NCI-H446 (cell line): ENCODE measurements at regions not wholly inside any gene's neighbourhood (a gene's known extent, or its start where the extent isn't known, plus 50 kb on each side); places are given as distances from the start of the nearest gene placed in this dataset.
A peak's percentile ranks its signal among the peaks of the same experiment; 100 is the strongest.

Source experiments
- DNase-seq, 2 experiments: peaks; one replicate each; lab custom pipeline; 2025; lab: John Stamatoyannopoulos, UW

- no peak for DNase-seq
Measured at GRCh38 chr12:83691730-83692129, 1005.0 kb downstream of the TMTC2 start.

DNA sequence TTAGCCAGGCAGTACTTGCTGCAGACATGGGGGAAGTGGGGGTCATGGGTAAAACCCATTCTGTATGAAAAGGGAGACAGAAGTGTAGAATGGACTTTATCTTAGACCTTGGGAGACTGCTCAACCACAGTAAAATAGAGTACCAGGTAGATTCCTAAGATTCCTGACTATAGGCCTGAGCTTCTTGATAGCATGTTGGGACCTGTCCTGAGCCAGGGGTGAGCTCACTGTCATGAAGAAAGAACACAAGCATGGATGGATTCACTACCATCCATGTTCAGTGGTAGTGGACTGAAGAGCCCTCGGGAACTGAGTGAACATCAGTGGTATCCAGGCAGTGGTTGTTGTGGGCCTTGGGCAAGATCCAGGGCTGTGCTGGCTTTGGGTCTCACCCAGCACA, 1003.8 kb downstream of the TMTC2 start:
- no peak for DNase-seq

DNA sequence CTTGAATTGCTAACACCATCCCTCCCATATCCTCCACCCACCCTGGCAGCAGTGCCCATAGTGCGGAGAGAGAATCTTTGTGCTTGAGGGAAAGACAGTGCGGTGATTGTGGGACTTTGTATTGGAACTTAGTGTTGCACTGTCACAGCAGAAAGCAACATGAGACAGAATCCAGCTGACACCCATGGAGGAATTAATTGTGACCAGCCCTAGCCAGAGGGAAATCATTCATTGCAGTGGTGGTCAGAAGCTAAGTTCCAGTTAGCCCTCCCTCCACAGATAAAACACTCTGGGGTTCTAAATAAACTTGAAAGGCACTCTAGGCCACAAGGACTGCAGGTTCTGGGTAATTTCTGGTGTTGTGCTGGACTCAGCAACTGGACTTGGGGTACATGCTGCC, 1002.6 kb downstream of the TMTC2 start:
- DNase-seq = no peak

DNA sequence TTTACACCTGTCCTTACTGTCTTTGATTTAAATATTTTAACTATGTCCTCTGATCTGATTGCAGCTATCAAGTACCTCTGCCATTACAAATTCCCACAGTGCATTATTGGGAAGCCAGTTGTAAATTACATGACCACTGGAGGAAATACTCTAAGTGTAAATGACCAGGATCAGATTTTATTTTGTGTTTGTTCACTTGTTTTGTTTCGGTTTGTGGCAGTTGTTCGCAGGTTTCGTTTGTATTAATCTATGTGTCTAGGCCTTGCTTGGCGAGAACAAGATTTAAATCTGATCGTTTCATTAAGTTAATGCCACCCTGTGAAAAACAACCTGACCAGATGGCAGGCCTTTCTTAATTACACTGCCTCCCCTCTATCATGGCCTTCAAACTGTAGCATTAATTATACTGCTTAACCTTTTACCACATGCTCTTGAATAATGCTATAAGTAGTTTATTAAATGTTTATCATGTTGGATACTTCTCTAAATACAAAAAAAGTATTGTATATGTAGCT, 990.1 kb downstream of the TMTC2 start:
- no peak for DNase-seq

DNA sequence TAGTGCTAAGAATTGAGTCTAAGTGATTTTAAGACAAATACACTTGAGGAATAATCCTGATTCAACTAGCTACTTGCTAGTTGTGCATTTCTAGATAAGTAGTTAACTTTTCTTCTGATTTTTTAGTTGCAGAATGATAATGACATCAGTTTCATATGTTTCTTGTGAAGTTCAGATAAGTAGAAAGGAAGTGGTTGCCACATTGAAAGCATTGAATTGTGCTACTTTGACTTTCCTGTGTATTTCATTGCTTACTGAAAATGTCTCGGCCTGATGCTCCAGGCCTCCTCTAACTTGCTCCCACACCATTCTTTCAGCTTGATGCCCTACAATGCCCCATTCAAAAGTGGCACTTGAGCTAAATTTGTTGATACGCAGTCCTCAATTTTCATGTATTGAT, 980.0 kb downstream of the TMTC2 start:
- no peak for DNase-seq

- peak in 1 of 2 experiments; percentile 29 for DNase-seq
Measured at GRCh38 chr12:83665634-83666218, 979.0 kb downstream of the TMTC2 start.

DNA sequence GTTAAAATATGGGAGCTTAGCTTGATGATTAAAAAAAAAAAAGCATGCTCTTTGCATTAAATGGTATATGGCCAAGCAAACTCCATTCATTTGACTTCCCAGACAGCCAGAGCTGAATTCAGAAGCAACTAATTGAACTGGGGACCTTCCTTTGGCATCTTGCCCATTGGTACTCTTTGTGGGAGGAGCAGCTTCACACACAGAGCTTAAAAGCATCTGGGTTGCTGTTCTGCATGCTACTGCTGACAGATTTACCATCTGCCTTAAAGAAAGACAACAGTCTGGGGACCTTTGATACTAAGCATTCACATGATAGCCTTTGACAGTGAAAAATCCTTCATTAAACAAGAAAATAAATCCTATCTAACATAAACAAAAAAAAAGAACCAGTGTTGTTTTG, 977.9 kb downstream of the TMTC2 start:
- DNase-seq = peak; percentile 61 to 91

DNA sequence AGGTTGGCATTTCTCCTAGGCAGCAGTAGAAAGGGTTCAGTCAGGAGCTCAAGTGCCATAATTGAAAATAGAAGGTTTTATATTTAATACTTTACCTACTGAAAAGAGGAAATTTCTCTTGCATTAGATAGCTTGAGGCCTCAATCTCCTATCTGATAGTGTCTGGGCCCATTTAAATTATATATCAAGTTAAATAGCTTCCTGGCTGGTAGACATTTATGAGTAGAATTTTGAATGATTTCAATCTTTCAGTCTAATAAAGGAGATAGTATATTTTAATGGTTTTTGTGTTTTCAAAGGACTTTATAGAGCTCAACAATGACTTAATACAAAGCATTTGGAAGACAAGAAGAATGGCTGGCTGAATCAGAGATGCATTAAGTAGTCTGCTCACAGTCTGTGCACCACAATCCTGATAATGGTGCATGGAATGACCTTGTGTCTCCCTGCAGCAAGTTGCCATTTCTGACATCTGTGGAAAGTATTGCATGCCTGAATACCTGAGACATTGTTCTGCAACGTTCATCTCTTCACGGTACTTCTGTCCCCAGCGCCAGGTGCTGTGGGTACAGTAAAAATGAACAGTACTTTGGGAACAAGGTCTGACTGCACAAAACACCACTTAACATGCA, 974.1 kb downstream of the TMTC2 start:
- DNase-seq = no peak

- peak in 1 of 2 experiments; percentile 48 for DNase-seq
Measured at GRCh38 chr12:83659321-83659720, 972.6 kb downstream of the TMTC2 start.

GRCh38 chr12:83656004-83656403, 969.3 kb downstream of the TMTC2 start:
- no peak for DNase-seq

GRCh38 chr12:83642205-83642604, 955.5 kb downstream of the TMTC2 start:
- no peak for DNase-seq

- DNase-seq = no peak
Measured at GRCh38 chr12:83641789-83642188, 955.1 kb downstream of the TMTC2 start.

DNA sequence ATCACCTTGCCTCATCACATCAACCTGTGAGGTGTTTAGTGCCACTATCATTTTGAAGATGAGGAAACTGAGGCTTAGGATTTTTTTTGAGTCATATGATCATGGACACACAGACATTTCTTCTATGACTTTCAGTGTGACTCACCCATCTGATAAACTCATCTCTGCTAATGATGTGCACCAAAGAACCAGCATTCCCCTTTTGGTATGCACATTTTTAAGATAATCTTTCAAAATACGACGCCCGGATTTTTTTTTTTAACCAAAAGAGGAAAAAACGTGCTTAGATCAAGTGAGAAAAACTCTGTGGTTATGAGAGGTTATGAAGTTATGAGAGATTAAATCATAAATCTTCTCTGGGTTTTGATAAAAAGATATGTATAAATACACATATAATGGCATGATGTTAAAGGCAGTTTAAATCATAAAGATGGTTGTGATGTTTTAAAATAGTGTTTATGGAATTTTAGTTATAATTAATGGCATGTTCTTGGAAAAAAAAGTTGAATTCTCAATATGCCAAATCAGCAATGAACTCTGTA, 948.1 kb downstream of the TMTC2 start:
- no peak for DNase-seq

- no peak for DNase-seq
Measured at GRCh38 chr12:83630526-83630925, 943.8 kb downstream of the TMTC2 start.

DNA sequence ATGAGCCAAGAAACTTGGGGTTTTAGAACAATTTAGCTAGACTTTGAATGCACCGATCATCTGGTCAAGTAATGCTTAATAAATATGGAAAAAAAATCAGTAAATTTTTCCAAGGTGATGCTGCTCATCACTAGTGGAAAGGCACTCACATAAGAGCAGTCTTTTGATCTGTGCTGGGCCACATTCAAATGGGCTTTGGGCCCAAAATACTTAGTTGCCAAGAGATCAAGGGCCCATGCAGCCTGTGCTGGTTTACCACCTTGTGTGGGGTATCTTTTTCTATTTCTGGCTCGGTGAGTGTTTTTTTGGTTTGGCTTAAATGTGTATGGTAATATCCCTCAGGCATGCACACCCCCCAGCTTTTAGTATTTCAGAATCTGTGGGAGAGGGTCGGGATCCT, 943.2 kb downstream of the TMTC2 start:
- peak; percentile 94 to 96 for DNase-seq

DNA sequence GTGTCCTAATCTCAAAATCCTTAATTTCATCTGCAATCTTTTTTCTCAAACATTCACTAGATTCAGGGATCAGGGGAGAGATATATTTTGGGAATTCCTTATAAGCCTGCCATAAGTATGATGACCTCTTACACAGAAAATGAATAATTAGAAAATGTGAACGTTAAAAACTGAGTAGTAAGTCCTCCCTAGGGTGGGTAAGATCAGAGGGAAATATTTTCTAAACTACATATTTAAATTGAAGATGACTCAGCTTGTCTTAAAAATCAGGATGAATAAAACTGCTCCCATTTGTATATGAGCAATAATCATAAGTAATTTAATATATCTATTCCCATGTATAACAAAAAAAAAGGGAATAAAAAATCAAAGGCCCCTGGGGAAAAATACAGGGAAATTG, 935.5 kb downstream of the TMTC2 start:
- no peak for DNase-seq

DNA sequence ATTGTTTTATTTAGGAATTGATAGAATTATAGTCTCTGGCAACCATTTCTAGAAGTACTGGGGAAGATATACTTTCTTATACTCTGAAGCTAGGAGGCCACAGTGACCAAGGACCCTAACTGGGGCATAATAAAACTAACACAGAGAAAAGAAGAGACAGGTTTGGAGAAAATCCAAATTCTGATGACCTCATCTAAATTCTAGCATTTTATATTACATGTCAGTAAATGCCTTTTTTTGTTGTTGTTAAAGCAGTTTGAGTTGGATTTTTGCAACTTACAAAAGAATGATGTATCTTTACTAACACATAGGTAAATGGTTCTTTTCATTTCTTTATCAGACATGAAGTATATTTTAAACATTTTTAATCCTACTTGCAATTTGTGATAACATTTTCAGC, 933.3 kb downstream of the TMTC2 start:
- DNase-seq = no peak

GRCh38 chr12:83615152-83615551, 928.4 kb downstream of the TMTC2 start:
- no peak for DNase-seq

DNA sequence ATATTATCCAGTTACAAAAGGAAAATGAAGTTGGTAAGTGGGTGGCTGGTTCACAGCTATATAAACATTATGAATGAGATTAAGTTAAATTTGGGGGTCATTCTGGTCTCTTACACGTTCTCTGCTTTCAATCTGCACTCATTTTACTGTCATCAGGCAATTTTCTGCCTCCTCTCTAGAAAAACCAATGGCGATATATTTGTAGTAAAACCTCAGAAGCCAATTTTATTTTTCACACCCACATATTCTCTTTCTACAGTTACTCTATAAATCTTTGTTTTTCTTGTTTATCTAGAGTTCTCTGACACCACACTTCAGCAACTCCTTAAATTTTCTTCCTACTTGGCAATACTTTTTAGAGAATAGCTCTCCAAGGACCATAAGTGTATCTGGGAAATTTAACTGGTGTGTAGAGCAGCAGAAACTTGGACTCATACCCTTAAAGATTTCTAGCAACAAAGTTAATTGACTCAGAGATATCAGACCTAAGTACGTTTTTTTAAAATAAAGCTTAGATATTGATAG, 926.9 kb downstream of the TMTC2 start:
- no peak for DNase-seq

GRCh38 chr12:83603106-83603505, 916.4 kb downstream of the TMTC2 start:
- no peak for DNase-seq

- DNase-seq = no peak
Measured at GRCh38 chr12:83575326-83575725, 888.6 kb downstream of the TMTC2 start.

DNA sequence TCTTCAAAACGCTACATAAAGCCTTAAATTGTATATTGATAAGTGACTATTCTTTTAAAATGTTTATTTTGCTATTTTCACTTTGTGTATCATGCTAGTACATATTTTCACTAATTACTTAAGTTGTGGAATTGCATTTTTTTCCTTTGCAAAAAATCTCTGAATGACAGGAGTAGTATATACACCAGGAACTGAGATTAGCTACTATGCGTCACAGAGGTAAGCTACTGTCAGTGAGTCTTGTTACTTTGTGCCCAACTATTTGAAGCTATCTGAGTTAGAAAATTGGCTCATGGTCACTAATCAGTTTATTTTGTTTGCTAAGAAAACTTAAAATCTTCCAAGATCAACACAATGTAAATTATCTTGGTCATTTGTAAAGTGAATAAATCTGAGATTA, 887.4 kb downstream of the TMTC2 start:
- DNase-seq = no peak

GRCh38 chr12:83573671-83574070, 887.0 kb downstream of the TMTC2 start:
- no peak for DNase-seq
